Keratinocyte (primary cell): ENCODE measurements at regions not wholly inside any gene's neighbourhood (a gene's known extent, or its start where the extent isn't known, plus 50 kb on each side); places are given as distances from the start of the nearest gene placed in this dataset.

Experiments
- DNase-seq: peaks from one replicate; pipeline ENCODE4 v3.0.0-alpha.2; 2011; ENCODE audit warnings: low read depth, missing footprints, low spot score
- FAIRE-seq: peaks from 2 replicates; lab custom pipeline; 2011; peaks lifted over from hg19 to GRCh38; lab: Jason Lieb, UNC
- H2AFZ ChIP-seq: 2 replicates; pipeline ENCODE4 v1.6.0; 2012; ENCODE audit warnings: low read length, control low read depth, inconsistent platforms; ENCODE audit not compliant: control insufficient read depth
- H3K27ac ChIP-seq: 2 replicates; pipeline ENCODE4 v1.5.1; 2011; ENCODE audit warnings: low read length; ENCODE audit not compliant: control insufficient read depth, insufficient read depth
- H3K27me3 ChIP-seq: 3 replicates; pipeline ENCODE4 v1.6.0; 2011; ENCODE audit warnings: low read length; ENCODE audit not compliant: control insufficient read depth, insufficient read depth; ENCODE audit errors: extremely low read depth
- H3K36me3 ChIP-seq, 2 experiments: 2 replicates in 1 of 2; 3 replicates in 1 of 2; pipeline ENCODE4 v1.5.1; 2011; ENCODE audit warnings: low read length in 2 of 2, mild to moderate bottlenecking in 1 of 2; ENCODE audit not compliant: control insufficient read depth in 2 of 2, insufficient read depth in 2 of 2; ENCODE audit errors: extremely low read depth in 1 of 2
- H3K4me1 ChIP-seq: 3 replicates; pipeline ENCODE4 v1.5.1; 2011; ENCODE audit warnings: low read length; ENCODE audit not compliant: control insufficient read depth, insufficient read depth; ENCODE audit errors: extremely low read depth
- H3K4me2 ChIP-seq: 3 replicates; pipeline ENCODE4 v1.6.0; 2011; ENCODE audit warnings: low read depth, low read length; ENCODE audit not compliant: control insufficient read depth, insufficient read depth; ENCODE audit errors: extremely low read depth
- H3K4me3 ChIP-seq, 3 experiments: fragments of 200-600 bp in 1 of 3; sonication (generic) in 1 of 3; 2 replicates in 2 of 3; 3 replicates in 1 of 3; pipeline ENCODE4 v1.5.1; 2011 to 2016; ENCODE audit warnings: low read length in 3 of 3, mild to moderate bottlenecking in 3 of 3, control low read depth in 2 of 3, inconsistent platforms in 1 of 3, low read depth in 1 of 3, mixed read lengths in 1 of 3, mixed run types in 1 of 3, moderate library complexity in 1 of 3; ENCODE audit not compliant: control insufficient read depth in 2 of 3, insufficient read depth in 2 of 3; ENCODE audit errors: extremely low read depth in 1 of 3
- H3K79me2 ChIP-seq: 2 replicates; pipeline ENCODE4 v1.6.0; 2012; ENCODE audit warnings: low read length; ENCODE audit not compliant: control insufficient read depth, insufficient read depth
- H3K9ac ChIP-seq: 3 replicates; pipeline ENCODE4 v1.6.0; 2011; ENCODE audit warnings: low read length; ENCODE audit not compliant: control insufficient read depth, insufficient read depth; ENCODE audit errors: extremely low read depth
- H3K9me1 ChIP-seq: 3 replicates; pipeline ENCODE4 v1.6.0; 2011; ENCODE audit warnings: low read length; ENCODE audit not compliant: control insufficient read depth, insufficient read depth; ENCODE audit errors: extremely low read depth
- H3K9me3 ChIP-seq: 2 replicates; pipeline ENCODE4 v1.5.1; 2012; ENCODE audit warnings: low read depth, low read length; ENCODE audit not compliant: control insufficient read depth
- H4K20me1 ChIP-seq: 3 replicates; pipeline ENCODE4 v1.6.0; 2011; ENCODE audit warnings: low read length; ENCODE audit not compliant: control insufficient read depth, insufficient read depth; ENCODE audit errors: extremely low read depth
- EZH2 ChIP-seq: IDR thresholded peaks from one replicate; pipeline ENCODE4 v1.6.1; 2012; ENCODE audit warnings: inconsistent platforms, mild to moderate bottlenecking, low read length, moderate library complexity
- dilution Hi-C: fragments of 300-500 bp; cut with MboI; formaldehyde crosslinking; loops from one replicate; pipeline ENCODE4 v1.7.0; 2020; ENCODE audit warnings: low sequenced_read_pairs; ENCODE audit not compliant: extremely low pct_ligation_motif_present
- TF ChIP-seq, protein P1 (sequence below), 3 experiments: IDR thresholded peaks in 1 of 3; conservative IDR thresholded peaks in 1 of 3; optimal IDR thresholded peaks in 1 of 3; 2 replicates in 2 of 3; 3 replicates in 1 of 3; pipeline versions ENCODE3 to v1.5.1; 2011; ENCODE audit warnings: low read length in 3 of 3, mild to moderate bottlenecking in 3 of 3, moderate library complexity in 2 of 3, control low read depth in 1 of 3, inconsistent platforms in 1 of 3; ENCODE audit not compliant: insufficient read depth in 2 of 3; ENCODE audit errors: extremely low read depth in 1 of 3

- no peaks in the 10 kb centered on the region for H3K36me3 ChIP-seq
- no peak for TF ChIP-seq EZH2
- TF ChIP-seq, protein P1, sequence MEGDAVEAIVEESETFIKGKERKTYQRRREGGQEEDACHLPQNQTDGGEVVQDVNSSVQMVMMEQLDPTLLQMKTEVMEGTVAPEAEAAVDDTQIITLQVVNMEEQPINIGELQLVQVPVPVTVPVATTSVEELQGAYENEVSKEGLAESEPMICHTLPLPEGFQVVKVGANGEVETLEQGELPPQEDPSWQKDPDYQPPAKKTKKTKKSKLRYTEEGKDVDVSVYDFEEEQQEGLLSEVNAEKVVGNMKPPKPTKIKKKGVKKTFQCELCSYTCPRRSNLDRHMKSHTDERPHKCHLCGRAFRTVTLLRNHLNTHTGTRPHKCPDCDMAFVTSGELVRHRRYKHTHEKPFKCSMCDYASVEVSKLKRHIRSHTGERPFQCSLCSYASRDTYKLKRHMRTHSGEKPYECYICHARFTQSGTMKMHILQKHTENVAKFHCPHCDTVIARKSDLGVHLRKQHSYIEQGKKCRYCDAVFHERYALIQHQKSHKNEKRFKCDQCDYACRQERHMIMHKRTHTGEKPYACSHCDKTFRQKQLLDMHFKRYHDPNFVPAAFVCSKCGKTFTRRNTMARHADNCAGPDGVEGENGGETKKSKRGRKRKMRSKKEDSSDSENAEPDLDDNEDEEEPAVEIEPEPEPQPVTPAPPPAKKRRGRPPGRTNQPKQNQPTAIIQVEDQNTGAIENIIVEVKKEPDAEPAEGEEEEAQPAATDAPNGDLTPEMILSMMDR (optimal IDR thresholded peaks at IDR 0.05 in 1 of 3, IDR thresholded peaks at IDR 0.05 in 1 of 3, conservative IDR thresholded peaks at IDR 0.05 in 1 of 3; ENCODE audit: extremely low read depth in 1 of 3, insufficient read depth in 2 of 3, low read length in 3 of 3), result no peak
- no peaks in the 10 kb centered on the region for H3K27me3 ChIP-seq
- no peak overlapping the region for H3K4me3 ChIP-seq
- no peak overlapping the region for H3K27ac ChIP-seq
- no peak overlapping the region for H3K4me2 ChIP-seq
- H3K9me3 ChIP-seq, result no peaks in the 10 kb centered on the region
- no peaks in the 10 kb centered on the region for H3K9me1 ChIP-seq
- no peak overlapping the region for H2AFZ ChIP-seq
- no peaks in the 10 kb centered on the region for H3K79me2 ChIP-seq
- no peaks in the 10 kb centered on the region for H4K20me1 ChIP-seq
- dilution Hi-C loops, result no loop called here
- no peak overlapping the region for H3K9ac ChIP-seq
- DNase-seq, result no peak
- H3K4me1 ChIP-seq, result no peaks in the 10 kb centered on the region
- FAIRE-seq, result no peak
Observed at GRCh38 chr7:84824057-84824651, 362.7 kb downstream of the SEMA3D start.

- no peaks in the 10 kb centered on the region for H3K9me3 ChIP-seq
- no peak overlapping the region for H3K27ac ChIP-seq
- H2AFZ ChIP-seq, result no peak overlapping the region
- no peak for DNase-seq
- no peak overlapping the region for H3K4me2 ChIP-seq
- no peaks in the 10 kb centered on the region for H3K27me3 ChIP-seq
- H3K4me1 ChIP-seq, result no peaks in the 10 kb centered on the region
- no peak overlapping the region for H3K9ac ChIP-seq
- dilution Hi-C loops, result no loop called here
- no peaks in the 10 kb centered on the region for H3K79me2 ChIP-seq
- no peaks in the 10 kb centered on the region for H3K9me1 ChIP-seq
- H3K4me3 ChIP-seq, result no peak overlapping the region
- no peak for FAIRE-seq
- no peak for TF ChIP-seq EZH2
- TF ChIP-seq, protein P1 (optimal IDR thresholded peaks at IDR 0.05 in 1 of 3, IDR thresholded peaks at IDR 0.05 in 1 of 3, conservative IDR thresholded peaks at IDR 0.05 in 1 of 3; ENCODE audit: extremely low read depth in 1 of 3, insufficient read depth in 2 of 3, low read length in 3 of 3), result no peak
- no peaks in the 10 kb centered on the region for H4K20me1 ChIP-seq
- no peaks in the 10 kb centered on the region for H3K36me3 ChIP-seq
Observed at GRCh38 chr7:84823530-84823929, 363.3 kb downstream of the SEMA3D start.
